Hematopoietic multipotent progenitor cell treated with erythropoietin and hydrocortisone succinate and interleukin-3 and kit ligand, for 4 days (in vitro differentiated cells): ENCODE measurements at regions not wholly inside any gene's neighbourhood (a gene's known extent, or its start where the extent isn't known, plus 50 kb on each side); places are given as distances from the start of the nearest gene placed in this dataset.

Experiments used
- DNase-seq: peaks from one replicate; pipeline ENCODE4 v3.0.0-alpha.2; 2015

- DNase-seq, result no peak
Measured at GRCh38 chr15:37720267-37720666, 214.2 kb upstream of the TMCO5A start.

GRCh38 chr15:37731146-37731746, 203.2 kb upstream of the TMCO5A start:
- DNase-seq, result no peak

GRCh38 chr15:37733628-37734027, 200.8 kb upstream of the TMCO5A start:
- no peak for DNase-seq

DNA sequence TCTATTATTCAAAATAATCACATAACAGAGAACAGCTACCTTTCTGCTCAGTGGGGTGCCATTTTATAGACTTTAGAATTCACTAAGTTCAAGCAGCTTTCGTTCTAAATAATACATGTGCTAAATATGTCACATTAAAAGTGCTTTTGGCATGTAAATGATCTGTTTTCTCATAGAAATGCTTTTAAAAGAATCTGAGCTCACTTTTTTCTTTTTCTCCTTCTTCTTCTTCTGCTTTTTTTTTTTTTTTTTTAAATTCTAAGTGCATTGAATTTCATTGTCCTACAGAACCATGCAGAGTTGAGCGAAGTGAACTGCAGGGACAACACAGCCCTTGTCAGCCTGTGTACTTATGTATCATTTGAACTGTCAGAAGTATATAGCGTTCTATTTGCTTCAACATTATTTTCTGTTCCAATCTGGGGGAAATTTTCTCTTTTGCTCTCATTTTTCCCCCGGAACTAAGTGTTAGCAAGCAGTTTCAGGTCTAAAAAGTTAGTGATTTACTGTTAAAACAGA, 193.8 kb upstream of the TMCO5A start:
- no peak for DNase-seq

DNA sequence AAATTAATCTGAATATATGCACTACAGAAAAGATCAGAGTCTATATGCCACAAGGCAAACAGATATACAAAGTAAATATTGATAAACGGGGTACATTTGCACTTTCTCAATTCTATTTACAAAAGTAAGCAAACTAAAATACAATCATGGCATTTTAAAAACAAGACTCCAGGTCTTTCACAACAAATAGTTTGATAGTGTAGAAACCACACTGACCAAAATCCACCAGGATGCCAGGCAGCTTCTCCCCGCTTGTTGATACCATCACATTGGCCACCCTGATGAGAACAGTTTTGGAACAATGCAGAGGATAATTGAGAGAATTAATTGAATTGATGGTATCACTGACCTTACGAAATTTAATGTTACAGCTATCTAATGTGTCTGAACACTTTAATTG, 190.6 kb upstream of the TMCO5A start:
- no peak for DNase-seq

DNA sequence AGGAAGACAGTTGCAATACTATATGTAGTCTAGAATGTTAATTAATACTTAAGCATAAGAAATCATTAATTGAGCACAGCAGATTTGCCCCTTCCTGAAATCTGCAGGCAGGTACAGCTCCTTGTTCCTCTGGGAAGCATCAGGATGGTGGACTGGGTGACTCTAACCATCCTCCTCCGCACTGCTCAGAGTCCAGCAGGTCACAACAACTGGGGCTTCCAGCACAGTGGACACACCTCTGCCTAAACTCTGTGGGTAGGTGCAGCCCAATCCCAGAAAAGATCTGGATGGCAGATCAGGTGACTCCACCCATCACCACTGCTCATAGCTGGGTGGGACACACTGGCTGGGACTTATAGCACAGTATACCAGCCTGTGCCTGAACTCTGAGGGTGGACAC, 189.9 kb upstream of the TMCO5A start:
- no peak for DNase-seq

GRCh38 chr15:37751401-37751800, 183.0 kb upstream of the TMCO5A start:
- DNase-seq, result no peak

DNA sequence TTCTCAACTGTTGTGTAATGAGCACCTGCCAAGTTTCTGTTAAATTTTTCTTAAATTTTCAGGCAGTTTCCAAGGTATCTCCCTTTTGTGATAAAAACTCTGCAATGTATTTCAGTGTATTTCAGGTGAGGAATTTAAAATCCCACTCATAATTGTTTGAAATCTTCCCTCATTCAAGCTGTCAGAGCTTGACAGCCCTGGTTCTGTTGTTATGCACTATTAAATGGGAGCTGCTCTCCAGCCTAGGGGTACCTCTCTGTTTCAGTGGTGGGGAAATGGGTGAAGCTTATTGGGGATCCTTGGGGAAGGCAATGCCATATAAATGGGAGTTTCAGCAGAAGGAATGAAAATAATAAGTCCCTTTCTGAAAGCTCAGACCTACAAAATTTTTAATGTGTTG, 178.0 kb upstream of the TMCO5A start:
- DNase-seq, result no peak

- no peak for DNase-seq
Measured at GRCh38 chr15:37758412-37758811, 176.0 kb upstream of the TMCO5A start.

DNA sequence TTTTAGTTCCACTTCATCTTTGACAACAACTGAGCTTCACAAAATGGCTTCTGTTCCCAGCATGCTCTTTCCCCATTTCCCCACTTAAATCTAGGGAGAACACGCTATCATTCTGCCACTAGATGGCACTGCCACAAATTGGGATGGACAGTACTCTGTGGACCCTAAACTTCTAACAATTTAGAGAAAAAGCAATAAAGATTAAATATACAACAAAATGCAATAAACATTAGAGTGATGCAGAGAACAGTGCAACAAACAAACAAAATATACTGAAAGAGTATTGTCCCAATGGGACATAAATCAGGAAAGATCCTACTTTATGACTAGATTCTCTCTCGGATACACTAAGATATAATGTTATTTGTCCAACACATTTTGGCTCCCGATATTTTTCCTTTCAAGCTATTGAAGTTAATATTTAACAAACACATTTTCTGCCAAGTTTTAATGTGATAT, 169.7 kb upstream of the TMCO5A start:
- DNase-seq, result peak; percentile 80

GRCh38 chr15:37765786-37766185, 168.7 kb upstream of the TMCO5A start:
- peak; percentile 51 for DNase-seq

DNA sequence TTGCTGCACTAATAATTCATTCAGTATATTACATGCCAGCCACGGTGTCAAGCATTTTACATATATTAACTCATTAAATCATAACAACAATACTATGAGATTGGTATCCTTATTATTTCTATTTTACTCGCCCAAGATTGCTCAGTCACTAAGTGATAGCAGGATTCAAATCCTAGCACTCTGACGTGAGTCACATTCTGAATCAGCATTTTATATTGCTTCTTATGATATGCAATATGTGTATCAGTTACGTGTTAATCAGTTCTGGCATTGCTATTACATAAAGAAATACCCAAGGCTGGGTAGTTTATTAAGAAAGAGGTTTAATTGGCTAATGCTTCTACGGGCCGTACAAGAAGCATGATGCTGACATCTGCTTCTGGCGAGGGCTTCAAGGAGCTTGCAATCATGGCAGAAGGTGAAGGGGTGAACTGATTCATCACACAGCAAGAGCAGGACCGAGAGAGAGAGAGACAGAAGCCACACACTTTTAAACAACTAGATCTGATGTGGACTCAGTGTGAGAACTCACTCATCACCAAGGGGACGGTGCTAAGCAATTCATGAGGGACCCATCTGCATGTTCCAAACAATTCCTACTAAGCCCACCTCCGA, 166.5 kb upstream of the TMCO5A start:
- DNase-seq, result no peak

DNA sequence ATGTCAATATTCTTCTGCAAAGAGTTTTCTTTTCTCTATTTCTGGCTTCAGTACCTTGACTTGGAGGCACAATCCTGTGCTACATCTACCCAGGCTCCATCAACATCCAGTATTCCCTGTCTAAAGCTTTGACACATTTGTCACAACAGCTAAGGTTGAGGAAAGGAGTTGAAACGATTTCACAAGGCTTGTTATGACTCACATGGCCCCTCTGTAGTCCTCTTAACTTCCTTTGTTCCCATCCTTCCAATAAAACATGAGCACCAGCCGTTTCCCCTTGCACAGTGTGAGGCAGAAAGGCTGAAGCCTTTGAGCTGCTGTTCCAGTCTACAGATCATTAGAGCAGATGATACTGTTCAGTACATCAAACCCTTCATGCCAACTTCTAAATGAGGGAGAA, 163.0 kb upstream of the TMCO5A start:
- no peak for DNase-seq

- no peak for DNase-seq
Measured at GRCh38 chr15:37773111-37773860, 161.2 kb upstream of the TMCO5A start.

- no peak for DNase-seq
Measured at GRCh38 chr15:37774961-37775360, 159.5 kb upstream of the TMCO5A start.

DNA sequence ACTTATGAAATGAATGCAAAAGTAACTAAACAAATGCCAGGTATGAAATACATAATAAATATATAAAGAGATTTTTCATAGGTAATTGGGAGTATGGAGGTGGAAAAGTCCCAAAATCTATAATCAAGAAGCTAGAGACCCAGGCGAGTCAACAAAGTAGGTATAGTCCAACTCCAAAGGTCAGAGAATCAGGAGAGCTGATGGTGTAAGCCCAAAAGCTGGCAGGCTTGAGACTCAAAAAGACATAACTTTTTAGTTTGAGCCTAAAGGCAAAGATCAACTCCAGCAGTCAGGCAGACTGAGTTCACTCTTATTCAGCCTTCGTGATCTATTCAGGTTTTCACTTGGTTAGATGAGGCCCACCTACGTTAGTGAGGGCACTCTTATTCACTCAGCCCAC, 157.4 kb upstream of the TMCO5A start:
- DNase-seq, result no peak

DNA sequence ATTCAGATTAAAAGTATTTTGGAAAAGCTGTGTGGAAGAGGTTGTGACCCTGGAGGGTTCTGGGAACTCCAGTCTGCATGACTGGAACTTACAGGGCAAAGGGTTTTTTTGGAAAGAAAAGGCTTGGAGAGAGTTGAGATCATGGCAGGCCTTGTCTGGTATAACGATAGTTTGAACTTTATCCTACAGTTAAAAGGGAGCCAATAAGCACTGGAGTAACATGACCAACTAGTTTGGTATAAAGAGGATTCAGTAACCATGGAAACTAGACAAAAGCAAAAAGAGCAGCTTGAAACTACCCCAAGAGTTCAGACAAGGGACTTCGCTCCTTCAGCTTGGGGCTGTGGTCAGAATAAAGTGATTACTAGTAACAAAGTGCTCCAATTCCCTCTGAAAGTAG, 151.2 kb upstream of the TMCO5A start:
- DNase-seq, result no peak

GRCh38 chr15:37788330-37788729, 146.1 kb upstream of the TMCO5A start:
- no peak for DNase-seq

- DNase-seq, result no peak
Measured at GRCh38 chr15:37788767-37789396, 145.6 kb upstream of the TMCO5A start.

- DNase-seq, result no peak
Measured at GRCh38 chr15:37789397-37789786, 145.0 kb upstream of the TMCO5A start.

GRCh38 chr15:37789881-37790280, 144.6 kb upstream of the TMCO5A start:
- DNase-seq, result no peak

GRCh38 chr15:37791693-37792092, 142.7 kb upstream of the TMCO5A start:
- peak; percentile 7 for DNase-seq

- no peak for DNase-seq
Measured at GRCh38 chr15:37792351-37792750, 142.1 kb upstream of the TMCO5A start.

DNA sequence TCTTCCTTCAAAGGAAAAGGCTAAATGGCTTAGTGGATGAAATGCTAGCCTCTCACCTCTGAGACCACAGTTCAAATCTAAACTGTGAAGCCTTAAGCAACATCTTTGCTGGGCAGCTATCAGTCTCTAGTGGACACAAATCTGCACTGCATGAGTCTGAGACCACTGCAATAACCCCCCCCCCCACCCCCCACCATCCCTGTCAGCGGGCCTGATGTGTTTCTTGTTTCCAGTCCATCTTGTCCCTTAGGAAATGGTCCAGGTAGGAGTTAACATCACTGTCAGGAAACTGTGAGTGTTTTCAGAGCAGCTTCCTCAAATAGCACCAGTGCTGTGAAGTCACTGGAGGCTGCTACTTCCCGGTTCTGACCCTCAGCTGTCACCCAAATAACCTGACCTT, 140.6 kb upstream of the TMCO5A start:
- DNase-seq, result peak; percentile 21
